Keratinocyte (primary cell): ENCODE measurements at regions not wholly inside any gene's neighbourhood (a gene's known extent, or its start where the extent isn't known, plus 50 kb on each side); places are given as distances from the start of the nearest gene placed in this dataset.

Experiments used
- DNase-seq: peaks from one replicate; pipeline ENCODE4 v3.0.0-alpha.2; 2011; ENCODE audit warnings: low read depth, missing footprints, low spot score
- FAIRE-seq: peaks from 2 replicates; lab custom pipeline; 2011; peaks lifted over from hg19 to GRCh38; lab: Jason Lieb, UNC
- H2AFZ ChIP-seq: 2 replicates; pipeline ENCODE4 v1.6.0; 2012; ENCODE audit warnings: low read length, control low read depth, inconsistent platforms; ENCODE audit not compliant: control insufficient read depth
- H3K27ac ChIP-seq: 2 replicates; pipeline ENCODE4 v1.5.1; 2011; ENCODE audit warnings: low read length; ENCODE audit not compliant: control insufficient read depth, insufficient read depth
- H3K27me3 ChIP-seq: 3 replicates; pipeline ENCODE4 v1.6.0; 2011; ENCODE audit warnings: low read length; ENCODE audit not compliant: control insufficient read depth, insufficient read depth; ENCODE audit errors: extremely low read depth
- H3K36me3 ChIP-seq, 2 experiments: 2 replicates in 1 of 2; 3 replicates in 1 of 2; pipeline ENCODE4 v1.5.1; 2011; ENCODE audit warnings: low read length in 2 of 2, mild to moderate bottlenecking in 1 of 2; ENCODE audit not compliant: control insufficient read depth in 2 of 2, insufficient read depth in 2 of 2; ENCODE audit errors: extremely low read depth in 1 of 2
- H3K4me1 ChIP-seq: 3 replicates; pipeline ENCODE4 v1.5.1; 2011; ENCODE audit warnings: low read length; ENCODE audit not compliant: control insufficient read depth, insufficient read depth; ENCODE audit errors: extremely low read depth
- H3K4me2 ChIP-seq: 3 replicates; pipeline ENCODE4 v1.6.0; 2011; ENCODE audit warnings: low read depth, low read length; ENCODE audit not compliant: control insufficient read depth, insufficient read depth; ENCODE audit errors: extremely low read depth
- H3K4me3 ChIP-seq, 3 experiments: fragments of 200-600 bp in 1 of 3; sonication (generic) in 1 of 3; 2 replicates in 2 of 3; 3 replicates in 1 of 3; pipeline ENCODE4 v1.5.1; 2011 to 2016; ENCODE audit warnings: low read length in 3 of 3, mild to moderate bottlenecking in 3 of 3, control low read depth in 2 of 3, inconsistent platforms in 1 of 3, low read depth in 1 of 3, mixed read lengths in 1 of 3, mixed run types in 1 of 3, moderate library complexity in 1 of 3; ENCODE audit not compliant: control insufficient read depth in 2 of 3, insufficient read depth in 2 of 3; ENCODE audit errors: extremely low read depth in 1 of 3
- H3K79me2 ChIP-seq: 2 replicates; pipeline ENCODE4 v1.6.0; 2012; ENCODE audit warnings: low read length; ENCODE audit not compliant: control insufficient read depth, insufficient read depth
- H3K9ac ChIP-seq: 3 replicates; pipeline ENCODE4 v1.6.0; 2011; ENCODE audit warnings: low read length; ENCODE audit not compliant: control insufficient read depth, insufficient read depth; ENCODE audit errors: extremely low read depth
- H3K9me1 ChIP-seq: 3 replicates; pipeline ENCODE4 v1.6.0; 2011; ENCODE audit warnings: low read length; ENCODE audit not compliant: control insufficient read depth, insufficient read depth; ENCODE audit errors: extremely low read depth
- H3K9me3 ChIP-seq: 2 replicates; pipeline ENCODE4 v1.5.1; 2012; ENCODE audit warnings: low read depth, low read length; ENCODE audit not compliant: control insufficient read depth
- H4K20me1 ChIP-seq: 3 replicates; pipeline ENCODE4 v1.6.0; 2011; ENCODE audit warnings: low read length; ENCODE audit not compliant: control insufficient read depth, insufficient read depth; ENCODE audit errors: extremely low read depth
- EZH2 ChIP-seq: IDR thresholded peaks from one replicate; pipeline ENCODE4 v1.6.1; 2012; ENCODE audit warnings: inconsistent platforms, mild to moderate bottlenecking, low read length, moderate library complexity
- dilution Hi-C: fragments of 300-500 bp; cut with MboI; formaldehyde crosslinking; loops from one replicate; pipeline ENCODE4 v1.7.0; 2020; ENCODE audit warnings: low sequenced_read_pairs; ENCODE audit not compliant: extremely low pct_ligation_motif_present
- TF ChIP-seq, protein P1 (sequence below), 3 experiments: IDR thresholded peaks in 1 of 3; conservative IDR thresholded peaks in 1 of 3; optimal IDR thresholded peaks in 1 of 3; 2 replicates in 2 of 3; 3 replicates in 1 of 3; pipeline versions ENCODE3 to v1.5.1; 2011; ENCODE audit warnings: low read length in 3 of 3, mild to moderate bottlenecking in 3 of 3, moderate library complexity in 2 of 3, control low read depth in 1 of 3, inconsistent platforms in 1 of 3; ENCODE audit not compliant: insufficient read depth in 2 of 3; ENCODE audit errors: extremely low read depth in 1 of 3

DNA sequence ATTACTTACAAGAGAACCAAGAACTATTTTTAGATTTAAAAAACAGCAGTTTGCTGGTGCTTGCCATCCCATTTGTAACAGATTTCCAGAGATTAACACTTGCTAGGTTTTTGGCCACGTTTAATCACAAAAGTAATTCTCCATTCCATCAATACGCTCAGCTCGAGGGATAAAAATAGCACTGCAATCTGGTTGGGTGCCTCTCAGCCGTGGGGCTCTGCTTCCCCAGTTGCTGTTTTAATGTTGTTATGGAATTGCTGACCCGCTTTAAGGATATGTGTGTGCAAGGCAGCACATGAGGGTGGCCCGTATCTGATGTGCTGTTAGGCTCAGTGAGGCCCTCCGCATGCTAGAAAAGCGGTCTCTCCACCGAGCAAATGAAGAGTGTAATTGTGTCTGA, 222.2 kb upstream of the TMEM260 start:
- dilution Hi-C loops = no loop called here

DNA sequence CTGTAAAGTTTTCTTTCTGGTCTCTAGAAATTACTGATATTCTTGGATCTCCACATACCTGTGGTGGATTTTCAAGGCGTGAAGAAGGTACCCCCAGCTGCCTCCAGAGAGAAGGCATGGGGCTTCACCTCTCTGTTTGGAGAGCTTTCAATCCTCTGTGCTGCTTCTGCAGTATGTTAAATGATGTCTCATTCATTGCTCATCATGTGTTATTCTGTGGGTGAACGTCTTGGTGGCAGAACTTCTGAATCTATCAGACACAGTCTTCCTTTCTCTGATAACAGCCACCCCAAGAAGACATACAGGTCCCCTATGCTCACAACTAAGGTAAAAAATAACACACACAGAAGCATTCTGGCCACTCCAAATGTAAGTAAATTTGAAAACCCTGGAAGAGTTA, 221.3 kb upstream of the TMEM260 start:
- Histone ChIP-seq H3K4me1 (no peaks in the 10 kb centered on the region), H3K9ac (no peak overlapping the region), H3K27ac (no peak overlapping the region), H4K20me1 (no peaks in the 10 kb centered on the region), H3K27me3 (no peaks in the 10 kb centered on the region), H3K4me3 (no peak overlapping the region), H3K9me3 (no peaks in the 10 kb centered on the region), H3K79me2 (no peaks in the 10 kb centered on the region), H2AFZ (no peak overlapping the region), H3K4me2 (no peak overlapping the region), H3K36me3 (no peaks in the 10 kb centered on the region), H3K9me1 (no peaks in the 10 kb centered on the region)
- FAIRE-seq (no peak), DNase-seq (no peak)
- dilution Hi-C loops = no loop called here
- no peak for TF ChIP-seq EZH2
- TF ChIP-seq, protein P1, sequence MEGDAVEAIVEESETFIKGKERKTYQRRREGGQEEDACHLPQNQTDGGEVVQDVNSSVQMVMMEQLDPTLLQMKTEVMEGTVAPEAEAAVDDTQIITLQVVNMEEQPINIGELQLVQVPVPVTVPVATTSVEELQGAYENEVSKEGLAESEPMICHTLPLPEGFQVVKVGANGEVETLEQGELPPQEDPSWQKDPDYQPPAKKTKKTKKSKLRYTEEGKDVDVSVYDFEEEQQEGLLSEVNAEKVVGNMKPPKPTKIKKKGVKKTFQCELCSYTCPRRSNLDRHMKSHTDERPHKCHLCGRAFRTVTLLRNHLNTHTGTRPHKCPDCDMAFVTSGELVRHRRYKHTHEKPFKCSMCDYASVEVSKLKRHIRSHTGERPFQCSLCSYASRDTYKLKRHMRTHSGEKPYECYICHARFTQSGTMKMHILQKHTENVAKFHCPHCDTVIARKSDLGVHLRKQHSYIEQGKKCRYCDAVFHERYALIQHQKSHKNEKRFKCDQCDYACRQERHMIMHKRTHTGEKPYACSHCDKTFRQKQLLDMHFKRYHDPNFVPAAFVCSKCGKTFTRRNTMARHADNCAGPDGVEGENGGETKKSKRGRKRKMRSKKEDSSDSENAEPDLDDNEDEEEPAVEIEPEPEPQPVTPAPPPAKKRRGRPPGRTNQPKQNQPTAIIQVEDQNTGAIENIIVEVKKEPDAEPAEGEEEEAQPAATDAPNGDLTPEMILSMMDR (optimal IDR thresholded peaks at IDR 0.05 in 1 of 3, IDR thresholded peaks at IDR 0.05 in 1 of 3, conservative IDR thresholded peaks at IDR 0.05 in 1 of 3; ENCODE audit: extremely low read depth in 1 of 3, insufficient read depth in 2 of 3, low read length in 3 of 3) = no peak

More for the DNA sequence above, 222.2 kb upstream of the TMEM260 start:
- Histone ChIP-seq H3K4me3 (no peak overlapping the region), H3K27ac (no peak overlapping the region), H3K4me1 (no peaks in the 10 kb centered on the region), H3K9me1 (no peaks in the 10 kb centered on the region), H3K36me3 (no peaks in the 10 kb centered on the region), H3K27me3 (no peaks in the 10 kb centered on the region), H4K20me1 (no peaks in the 10 kb centered on the region), H3K79me2 (no peaks in the 10 kb centered on the region), H3K4me2 (no peak overlapping the region), H3K9me3 (no peaks in the 10 kb centered on the region), H3K9ac (no peak overlapping the region), H2AFZ (no peak overlapping the region)
- FAIRE-seq (no peak), DNase-seq (no peak)
- no peak for TF ChIP-seq EZH2
- TF ChIP-seq, protein P1 (optimal IDR thresholded peaks at IDR 0.05 in 1 of 3, IDR thresholded peaks at IDR 0.05 in 1 of 3, conservative IDR thresholded peaks at IDR 0.05 in 1 of 3; ENCODE audit: extremely low read depth in 1 of 3, insufficient read depth in 2 of 3, low read length in 3 of 3) = no peak
